ENCODE measurements at regions not wholly inside any gene's neighbourhood (a gene's known extent, or its start where the extent isn't known, plus 50 kb on each side); places are given as distances from the start of the nearest gene placed in this dataset.

DNA sequence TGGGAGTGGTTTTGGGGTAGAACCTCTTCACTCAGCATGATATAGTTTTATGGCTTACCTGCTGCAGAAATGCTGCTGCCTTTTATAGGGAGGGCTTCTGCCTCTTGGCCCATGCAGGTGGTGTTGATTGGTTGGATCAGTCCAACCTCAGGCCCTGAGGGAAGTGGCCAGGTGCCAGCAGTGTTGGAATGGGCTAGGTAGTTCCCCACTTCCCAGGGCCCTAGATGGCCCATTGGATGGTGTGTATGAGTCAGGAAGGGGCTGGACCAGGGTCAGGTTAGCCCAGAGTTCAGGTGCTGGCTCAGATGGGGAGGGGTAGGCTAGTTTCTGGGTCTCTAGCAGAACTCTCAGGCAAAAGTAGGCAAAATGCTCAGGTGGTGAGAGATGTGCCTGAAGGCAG is 455.5 kb downstream of the CCSER2 start:
- Histone ChIP-seq H3K27me3 (ENCODE audit: low read depth) (no peaks in the 10 kb centered on the region), H3K27ac (no peak overlapping the region), H3K4me1 (no peaks in the 10 kb centered on the region), H3K9me3 (no peaks in the 10 kb centered on the region), H3K4me3 (no peak overlapping the region), H3K36me3 (no peaks in the 10 kb centered on the region)
- no peak for DNase-seq
- ATAC-seq: peak; percentile 29 to 39
- intact Hi-C loops (cut with DNase I): no loop called here
- TF ChIP-seq, protein P1, sequence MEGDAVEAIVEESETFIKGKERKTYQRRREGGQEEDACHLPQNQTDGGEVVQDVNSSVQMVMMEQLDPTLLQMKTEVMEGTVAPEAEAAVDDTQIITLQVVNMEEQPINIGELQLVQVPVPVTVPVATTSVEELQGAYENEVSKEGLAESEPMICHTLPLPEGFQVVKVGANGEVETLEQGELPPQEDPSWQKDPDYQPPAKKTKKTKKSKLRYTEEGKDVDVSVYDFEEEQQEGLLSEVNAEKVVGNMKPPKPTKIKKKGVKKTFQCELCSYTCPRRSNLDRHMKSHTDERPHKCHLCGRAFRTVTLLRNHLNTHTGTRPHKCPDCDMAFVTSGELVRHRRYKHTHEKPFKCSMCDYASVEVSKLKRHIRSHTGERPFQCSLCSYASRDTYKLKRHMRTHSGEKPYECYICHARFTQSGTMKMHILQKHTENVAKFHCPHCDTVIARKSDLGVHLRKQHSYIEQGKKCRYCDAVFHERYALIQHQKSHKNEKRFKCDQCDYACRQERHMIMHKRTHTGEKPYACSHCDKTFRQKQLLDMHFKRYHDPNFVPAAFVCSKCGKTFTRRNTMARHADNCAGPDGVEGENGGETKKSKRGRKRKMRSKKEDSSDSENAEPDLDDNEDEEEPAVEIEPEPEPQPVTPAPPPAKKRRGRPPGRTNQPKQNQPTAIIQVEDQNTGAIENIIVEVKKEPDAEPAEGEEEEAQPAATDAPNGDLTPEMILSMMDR (IDR thresholded peaks at IDR 0.05): no peak

DNA sequence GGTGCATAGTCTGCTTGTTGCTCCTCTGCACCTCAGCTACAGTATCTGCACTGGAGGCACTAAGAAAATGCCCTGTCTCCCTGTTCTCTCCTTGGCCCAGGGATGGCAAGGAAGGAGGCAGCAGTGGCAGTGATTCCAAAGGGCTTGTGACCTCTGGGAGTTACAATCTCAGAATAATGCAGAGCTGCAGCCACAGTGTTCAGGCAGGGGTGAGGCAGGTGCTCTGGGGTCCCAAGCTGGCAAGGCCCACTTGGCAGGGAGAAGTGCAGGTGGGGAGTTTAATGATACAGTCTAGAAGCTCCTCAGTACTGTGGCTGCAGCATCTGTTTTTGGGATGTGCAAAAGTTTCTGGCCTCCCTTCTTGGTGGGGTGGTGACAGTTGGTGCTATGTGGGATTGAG is 456.4 kb downstream of the CCSER2 start:
- H3K9me3 ChIP-seq: no peaks in the 10 kb centered on the region
- no peak overlapping the region for H3K27ac ChIP-seq
- no peak overlapping the region for H3K4me3 ChIP-seq
- no peaks in the 10 kb centered on the region for H3K36me3 ChIP-seq
- H3K27me3 ChIP-seq (ENCODE audit: low read depth): no peaks in the 10 kb centered on the region
- DNase-seq: no peak
- intact Hi-C loops (cut with DNase I): no loop called here
- H3K4me1 ChIP-seq: no peaks in the 10 kb centered on the region
- TF ChIP-seq, protein P1 (IDR thresholded peaks at IDR 0.05): no peak
- ATAC-seq: no peak

DNA sequence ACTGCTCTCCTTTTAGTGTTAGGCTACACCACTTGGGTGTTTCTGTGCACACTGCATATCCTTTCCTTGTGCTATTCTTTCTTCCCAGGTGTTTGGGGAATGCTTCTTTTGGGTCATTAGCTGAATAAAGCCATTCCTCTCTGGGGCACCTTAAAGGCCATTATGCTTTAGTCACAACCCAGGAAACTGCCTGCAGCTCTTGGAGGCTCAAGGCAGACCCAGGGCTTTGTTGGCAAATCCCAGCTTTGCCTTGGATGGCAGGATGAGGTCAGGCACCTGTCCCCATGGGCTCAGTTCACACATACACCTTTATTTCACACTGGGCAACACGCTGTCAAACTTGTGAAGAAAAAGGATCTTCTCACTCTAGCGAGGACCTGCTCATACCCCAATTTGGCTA is 460.6 kb downstream of the CCSER2 start:
- ATAC-seq (no peak), DNase-seq (no peak)
- intact Hi-C loops (cut with DNase I): no loop called here
- TF ChIP-seq, protein P1 (IDR thresholded peaks at IDR 0.05): no peak
- H3K27ac ChIP-seq: no peak overlapping the region
- H3K27me3 ChIP-seq (ENCODE audit: low read depth): no peaks in the 10 kb centered on the region
- H3K9me3 ChIP-seq: no peaks in the 10 kb centered on the region
- no peaks in the 10 kb centered on the region for H3K4me1 ChIP-seq
- no peaks in the 10 kb centered on the region for H3K36me3 ChIP-seq
- no peak overlapping the region for H3K4me3 ChIP-seq

DNA sequence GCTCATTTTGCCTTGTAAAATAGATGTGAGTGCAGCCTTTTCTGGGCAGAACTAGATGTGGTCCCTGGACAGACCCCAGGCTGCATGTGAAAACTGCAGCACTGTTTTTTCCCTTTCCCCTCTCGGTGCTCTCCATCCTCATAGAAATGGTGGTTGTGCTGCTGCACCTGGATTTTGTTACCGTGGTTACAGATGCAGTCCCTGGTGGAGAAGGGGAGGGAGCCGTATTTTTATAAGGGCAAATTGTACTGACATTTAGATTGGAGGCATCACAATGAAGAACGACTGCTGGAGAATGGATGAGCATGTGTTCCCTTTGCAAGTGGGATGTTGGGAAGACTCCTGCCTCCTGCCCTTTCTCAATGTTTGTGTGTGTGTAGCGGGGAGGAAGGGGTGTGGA is 469.9 kb downstream of the CCSER2 start:
- intact Hi-C loops (cut with DNase I): no loop called here
- ATAC-seq (no peak), DNase-seq (no peak)
- H3K4me3 ChIP-seq: no peak overlapping the region
- H3K9me3 ChIP-seq: no peaks in the 10 kb centered on the region
- H3K27ac ChIP-seq: no peak overlapping the region
- TF ChIP-seq, protein P1 (IDR thresholded peaks at IDR 0.05): no peak
- no peaks in the 10 kb centered on the region for H3K36me3 ChIP-seq
- H3K27me3 ChIP-seq (ENCODE audit: low read depth): no peaks in the 10 kb centered on the region
- no peaks in the 10 kb centered on the region for H3K4me1 ChIP-seq

DNA sequence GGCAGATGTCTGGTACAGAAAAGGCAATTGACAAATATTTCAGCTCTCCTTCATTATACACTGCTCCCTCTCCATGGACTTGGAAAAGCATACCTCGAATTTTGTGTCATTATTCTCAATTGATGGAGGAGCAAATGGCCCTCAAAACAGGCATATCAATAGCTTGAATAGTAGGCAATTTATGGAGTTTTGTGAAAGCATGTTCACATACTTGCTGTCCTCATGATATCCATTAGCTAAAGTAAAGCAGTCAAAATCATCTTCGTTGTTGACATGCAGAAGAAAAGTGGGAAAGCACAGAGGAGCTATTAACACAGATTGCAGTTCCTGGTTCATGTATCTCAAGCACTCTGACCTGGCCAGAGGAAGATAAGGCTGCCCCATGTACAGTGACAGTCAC is 472.8 kb downstream of the CCSER2 start:
- no peak overlapping the region for H3K27ac ChIP-seq
- H3K9me3 ChIP-seq: no peaks in the 10 kb centered on the region
- H3K27me3 ChIP-seq (ENCODE audit: low read depth): no peaks in the 10 kb centered on the region
- intact Hi-C loops (cut with DNase I): no loop called here
- DNase-seq (no peak), ATAC-seq (no peak)
- TF ChIP-seq, protein P1 (IDR thresholded peaks at IDR 0.05): no peak
- H3K4me1 ChIP-seq: no peaks in the 10 kb centered on the region
- no peak overlapping the region for H3K4me3 ChIP-seq
- H3K36me3 ChIP-seq: no peaks in the 10 kb centered on the region

DNA sequence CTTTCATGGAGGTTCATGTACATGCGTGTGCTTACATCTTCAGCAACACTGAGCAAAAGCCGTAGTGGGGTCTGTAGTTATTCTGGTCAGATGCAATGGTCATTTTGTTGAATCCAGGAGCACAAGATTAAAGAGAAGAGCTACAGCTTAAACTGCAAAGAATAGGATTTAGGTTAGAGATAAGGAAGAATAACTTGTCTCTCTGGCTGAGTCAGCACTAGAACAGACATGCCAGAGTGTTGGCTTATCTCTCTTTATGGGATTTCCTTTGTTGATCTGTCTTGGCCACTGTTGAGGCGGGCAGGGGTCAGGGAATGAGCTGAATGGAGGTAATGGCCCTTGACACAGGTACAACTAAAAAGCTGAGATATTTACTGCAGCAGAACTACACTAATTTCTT is 473.5 kb downstream of the CCSER2 start:
- H3K27me3 ChIP-seq (ENCODE audit: low read depth): no peaks in the 10 kb centered on the region
- H3K36me3 ChIP-seq: no peaks in the 10 kb centered on the region
- H3K27ac ChIP-seq: no peak overlapping the region
- no peak for ATAC-seq
- H3K4me1 ChIP-seq: no peaks in the 10 kb centered on the region
- DNase-seq: no peak
- TF ChIP-seq, protein P1 (IDR thresholded peaks at IDR 0.05): no peak
- H3K9me3 ChIP-seq: no peaks in the 10 kb centered on the region
- intact Hi-C loops (cut with DNase I): no loop called here
- no peak overlapping the region for H3K4me3 ChIP-seq

Measured in lower lobe of right lung (tissue), 2 donors.